ENCODE measurements at regions not wholly inside any gene's neighbourhood (a gene's known extent, or its start where the extent isn't known, plus 50 kb on each side); places are given as distances from the start of the nearest gene placed in this dataset.
"Not testable (repeated sequence)": the region's sequence is repeated elsewhere in the genome, so short reads cannot be mapped to it uniquely, and the experiment has no call there.

- no peaks in the 10 kb centered on the region for H3K27me3 ChIP-seq (ENCODE audit: control insufficient read depth, insufficient read depth, low read length)
- no peak overlapping the region for H3K4me3 ChIP-seq (ENCODE audit: insufficient read depth, low read depth, low read length)
- no peaks in the 10 kb centered on the region for H3K36me3 ChIP-seq (replicated peaks; ENCODE audit: control insufficient read depth, insufficient read depth, low read length)
- DNase-seq, result no peak
These were observed 431.2 kb downstream of the GASK1B start for GRCh38 chr4:157741642-157742041.

- H3K27me3 ChIP-seq (ENCODE audit: control insufficient read depth, insufficient read depth, low read length), result no peaks in the 10 kb centered on the region
- no peaks in the 10 kb centered on the region for H3K36me3 ChIP-seq (replicated peaks; ENCODE audit: control insufficient read depth, insufficient read depth, low read length)
- H3K4me3 ChIP-seq (ENCODE audit: insufficient read depth, low read depth, low read length), result no peak overlapping the region
- DNase-seq, result no peak
These were observed 433.6 kb downstream of the GASK1B start for GRCh38 chr4:157739242-157739641.

- no peak overlapping the region for H3K4me3 ChIP-seq (ENCODE audit: insufficient read depth, low read depth, low read length)
- no peak for DNase-seq
- no peaks in the 10 kb centered on the region for H3K36me3 ChIP-seq (replicated peaks; ENCODE audit: control insufficient read depth, insufficient read depth, low read length)
- H3K27me3 ChIP-seq (ENCODE audit: control insufficient read depth, insufficient read depth, low read length), result no peaks in the 10 kb centered on the region
These were observed 444.6 kb downstream of the GASK1B start for GRCh38 chr4:157728215-157728614.

- Histone ChIP-seq H3K4me3 (ENCODE audit: insufficient read depth, low read depth, low read length) (no peak overlapping the region), H3K36me3 (replicated peaks; ENCODE audit: control insufficient read depth, insufficient read depth, low read length) (no peaks in the 10 kb centered on the region), H3K27me3 (ENCODE audit: control insufficient read depth, insufficient read depth, low read length) (no peaks in the 10 kb centered on the region)
- DNase-seq, result no peak
These were observed 445.7 kb downstream of the GASK1B start for GRCh38 chr4:157727163-157727562.

GRCh38 chr4:157722146-157722545 is 450.7 kb downstream of the GASK1B start:
- Histone ChIP-seq H3K4me3 (ENCODE audit: insufficient read depth, low read depth, low read length) (no peak overlapping the region), H3K36me3 (replicated peaks; ENCODE audit: control insufficient read depth, insufficient read depth, low read length) (no peaks in the 10 kb centered on the region), H3K27me3 (ENCODE audit: control insufficient read depth, insufficient read depth, low read length) (no peaks in the 10 kb centered on the region)
- DNase-seq, result no peak

GRCh38 chr4:157713342-157713741 is 459.5 kb downstream of the GASK1B start:
- DNase-seq, result no peak
- no peak overlapping the region for H3K4me3 ChIP-seq (ENCODE audit: insufficient read depth, low read depth, low read length)
- H3K27me3 ChIP-seq (ENCODE audit: control insufficient read depth, insufficient read depth, low read length), result no peaks in the 10 kb centered on the region
- H3K36me3 ChIP-seq (replicated peaks; ENCODE audit: control insufficient read depth, insufficient read depth, low read length), result no peaks in the 10 kb centered on the region

GRCh38 chr4:157706155-157706554 is 466.7 kb downstream of the GASK1B start:
- no peak overlapping the region for H3K4me3 ChIP-seq (ENCODE audit: insufficient read depth, low read depth, low read length)
- H3K27me3 ChIP-seq (ENCODE audit: control insufficient read depth, insufficient read depth, low read length), result no peaks in the 10 kb centered on the region
- no peak for DNase-seq
- no peaks in the 10 kb centered on the region for H3K36me3 ChIP-seq (replicated peaks; ENCODE audit: control insufficient read depth, insufficient read depth, low read length)

GRCh38 chr4:157702831-157703230 is 470.0 kb downstream of the GASK1B start:
- Histone ChIP-seq H3K36me3 (replicated peaks; ENCODE audit: control insufficient read depth, insufficient read depth, low read length) (no peaks in the 10 kb centered on the region), H3K4me3 (ENCODE audit: insufficient read depth, low read depth, low read length) (no peak overlapping the region), H3K27me3 (ENCODE audit: control insufficient read depth, insufficient read depth, low read length) (no peaks in the 10 kb centered on the region)
- DNase-seq, result no peak

- Histone ChIP-seq H3K27me3 (ENCODE audit: control insufficient read depth, insufficient read depth, low read length) (no peaks in the 10 kb centered on the region), H3K4me3 (ENCODE audit: insufficient read depth, low read depth, low read length) (no peak overlapping the region), H3K36me3 (replicated peaks; ENCODE audit: control insufficient read depth, insufficient read depth, low read length) (no peaks in the 10 kb centered on the region)
- no peak for DNase-seq
These were observed 471.2 kb downstream of the GASK1B start for GRCh38 chr4:157701695-157701994.

GRCh38 chr4:157700898-157701694 is 471.7 kb downstream of the GASK1B start:
- DNase-seq, result no peak
- Histone ChIP-seq H3K4me3 (ENCODE audit: insufficient read depth, low read depth, low read length) (no peak overlapping the region), H3K36me3 (replicated peaks; ENCODE audit: control insufficient read depth, insufficient read depth, low read length) (no peaks in the 10 kb centered on the region), H3K27me3 (ENCODE audit: control insufficient read depth, insufficient read depth, low read length) (no peaks in the 10 kb centered on the region)

GRCh38 chr4:157689476-157689875 is 468.9 kb downstream of the GRIA2 start:
- H3K27me3 ChIP-seq (ENCODE audit: control insufficient read depth, insufficient read depth, low read length), result no peaks in the 10 kb centered on the region
- no peak overlapping the region for H3K4me3 ChIP-seq (ENCODE audit: insufficient read depth, low read depth, low read length)
- no peak for DNase-seq
- no peaks in the 10 kb centered on the region for H3K36me3 ChIP-seq (replicated peaks; ENCODE audit: control insufficient read depth, insufficient read depth, low read length)

- no peaks in the 10 kb centered on the region for H3K27me3 ChIP-seq (ENCODE audit: control insufficient read depth, insufficient read depth, low read length)
- no peaks in the 10 kb centered on the region for H3K36me3 ChIP-seq (replicated peaks; ENCODE audit: control insufficient read depth, insufficient read depth, low read length)
- no peak overlapping the region for H3K4me3 ChIP-seq (ENCODE audit: insufficient read depth, low read depth, low read length)
- no peak for DNase-seq
These were observed 467.4 kb downstream of the GRIA2 start for GRCh38 chr4:157687971-157688370.

GRCh38 chr4:157679326-157679725 is 458.8 kb downstream of the GRIA2 start:
- not testable (repeated sequence) for H3K27me3 ChIP-seq (ENCODE audit: control insufficient read depth, insufficient read depth, low read length); H3K36me3 ChIP-seq (replicated peaks; ENCODE audit: control insufficient read depth, insufficient read depth, low read length); H3K4me3 ChIP-seq (ENCODE audit: insufficient read depth, low read depth, low read length); DNase-seq

GRCh38 chr4:157678478-157678877 is 457.9 kb downstream of the GRIA2 start:
- DNase-seq, result no peak
- no peak overlapping the region for H3K4me3 ChIP-seq (ENCODE audit: insufficient read depth, low read depth, low read length)
- H3K27me3 ChIP-seq (ENCODE audit: control insufficient read depth, insufficient read depth, low read length), result no peaks in the 10 kb centered on the region
- no peaks in the 10 kb centered on the region for H3K36me3 ChIP-seq (replicated peaks; ENCODE audit: control insufficient read depth, insufficient read depth, low read length)

- DNase-seq, result no peak
- Histone ChIP-seq H3K27me3 (ENCODE audit: control insufficient read depth, insufficient read depth, low read length) (no peaks in the 10 kb centered on the region), H3K4me3 (ENCODE audit: insufficient read depth, low read depth, low read length) (no peak overlapping the region), H3K36me3 (replicated peaks; ENCODE audit: control insufficient read depth, insufficient read depth, low read length) (no peaks in the 10 kb centered on the region)
These were observed 454.2 kb downstream of the GRIA2 start for GRCh38 chr4:157674699-157675098.

GRCh38 chr4:157667836-157668235 is 447.3 kb downstream of the GRIA2 start:
- Histone ChIP-seq H3K27me3 (ENCODE audit: control insufficient read depth, insufficient read depth, low read length) (no peaks in the 10 kb centered on the region), H3K4me3 (ENCODE audit: insufficient read depth, low read depth, low read length) (no peak overlapping the region), H3K36me3 (replicated peaks; ENCODE audit: control insufficient read depth, insufficient read depth, low read length) (no peaks in the 10 kb centered on the region)
- no peak for DNase-seq

All from H7 (cell line).